ENCODE measurements at regions not wholly inside any gene's neighbourhood (a gene's known extent, or its start where the extent isn't known, plus 50 kb on each side); places are given as distances from the start of the nearest gene placed in this dataset.

GRCh38 chr22:48651036-48651890 lies 1176.4 kb downstream of the BRD1 start:
- Histone ChIP-seq H3K36me3 (ENCODE audit: control insufficient read depth in 2 of 2, insufficient read depth in 2 of 2, low read length in 2 of 2) (no peaks in the 10 kb centered on the region), H3K4me3 (ENCODE audit: low read length in 2 of 2) (no peak overlapping the region), H3K9ac (ENCODE audit: low read length in 2 of 2) (no peak overlapping the region), H3K27ac (ENCODE audit: low read length) (no peak overlapping the region), H3K27me3 (ENCODE audit: control insufficient read depth in 1 of 2, insufficient read depth in 2 of 2, low read length in 2 of 2) (no peaks in the 10 kb centered on the region), H3K9me3 (ENCODE audit: control insufficient read depth in 2 of 2, low read length in 2 of 2) (peaks cover 0 to 4% of the 10 kb centered on the region in 2 donors), H3K4me1 (ENCODE audit: control insufficient read depth, insufficient read depth, low read length) (no peaks in the 10 kb centered on the region)

- Histone ChIP-seq H3K4me1 (ENCODE audit: control insufficient read depth, insufficient read depth, low read length) (no peaks in the 10 kb centered on the region), H3K9ac (ENCODE audit: low read length in 2 of 2) (no peak overlapping the region), H3K4me3 (ENCODE audit: low read length in 2 of 2) (no peak overlapping the region), H3K27me3 (ENCODE audit: control insufficient read depth in 1 of 2, insufficient read depth in 2 of 2, low read length in 2 of 2) (no peaks in the 10 kb centered on the region), H3K9me3 (ENCODE audit: control insufficient read depth in 2 of 2, low read length in 2 of 2) (peaks cover 0 to 4% of the 10 kb centered on the region in 2 donors), H3K36me3 (ENCODE audit: control insufficient read depth in 2 of 2, insufficient read depth in 2 of 2, low read length in 2 of 2) (no peaks in the 10 kb centered on the region), H3K27ac (ENCODE audit: low read length) (no peak overlapping the region)
Observed at GRCh38 chr22:48650323-48651035, 1177.2 kb downstream of the BRD1 start.

GRCh38 chr22:48649466-48649865 lies 1178.2 kb downstream of the BRD1 start:
- no peak overlapping the region for H3K4me3 ChIP-seq (ENCODE audit: low read length in 2 of 2)
- H3K27ac ChIP-seq (ENCODE audit: low read length), result no peak overlapping the region
- H3K4me1 ChIP-seq (ENCODE audit: control insufficient read depth, insufficient read depth, low read length), result no peaks in the 10 kb centered on the region
- H3K27me3 ChIP-seq (ENCODE audit: control insufficient read depth in 1 of 2, insufficient read depth in 2 of 2, low read length in 2 of 2), result no peaks in the 10 kb centered on the region
- H3K36me3 ChIP-seq (ENCODE audit: control insufficient read depth in 2 of 2, insufficient read depth in 2 of 2, low read length in 2 of 2), result no peaks in the 10 kb centered on the region
- H3K9me3 ChIP-seq (ENCODE audit: control insufficient read depth in 2 of 2, low read length in 2 of 2), result no peaks in the 10 kb centered on the region
- H3K9ac ChIP-seq (ENCODE audit: low read length in 2 of 2), result no peak overlapping the region

- Histone ChIP-seq H3K27me3 (ENCODE audit: control insufficient read depth in 1 of 2, insufficient read depth in 2 of 2, low read length in 2 of 2) (no peaks in the 10 kb centered on the region), H3K4me3 (ENCODE audit: low read length in 2 of 2) (no peak overlapping the region), H3K9ac (ENCODE audit: low read length in 2 of 2) (no peak overlapping the region), H3K36me3 (ENCODE audit: control insufficient read depth in 2 of 2, insufficient read depth in 2 of 2, low read length in 2 of 2) (no peaks in the 10 kb centered on the region), H3K4me1 (ENCODE audit: control insufficient read depth, insufficient read depth, low read length) (no peaks in the 10 kb centered on the region), H3K9me3 (ENCODE audit: control insufficient read depth in 2 of 2, low read length in 2 of 2) (no peaks in the 10 kb centered on the region), H3K27ac (ENCODE audit: low read length) (no peak overlapping the region)
Observed at GRCh38 chr22:48649031-48649430, 1178.6 kb downstream of the BRD1 start.

GRCh38 chr22:48647606-48648515 lies 1179.8 kb downstream of the BRD1 start:
- H3K27me3 ChIP-seq (ENCODE audit: control insufficient read depth in 1 of 2, insufficient read depth in 2 of 2, low read length in 2 of 2), result no peaks in the 10 kb centered on the region

GRCh38 chr22:48647051-48647450 lies 1180.6 kb downstream of the BRD1 start:
- Histone ChIP-seq H3K4me3 (ENCODE audit: low read length in 2 of 2) (no peak overlapping the region), H3K27ac (ENCODE audit: low read length) (no peak overlapping the region), H3K27me3 (ENCODE audit: control insufficient read depth in 1 of 2, insufficient read depth in 2 of 2, low read length in 2 of 2) (no peaks in the 10 kb centered on the region), H3K9ac (ENCODE audit: low read length in 2 of 2) (no peak overlapping the region), H3K4me1 (ENCODE audit: control insufficient read depth, insufficient read depth, low read length) (no peaks in the 10 kb centered on the region), H3K9me3 (ENCODE audit: control insufficient read depth in 2 of 2, low read length in 2 of 2) (no peaks in the 10 kb centered on the region), H3K36me3 (ENCODE audit: control insufficient read depth in 2 of 2, insufficient read depth in 2 of 2, low read length in 2 of 2) (no peaks in the 10 kb centered on the region)

More at GRCh38 chr22:48647606-48648515, 1179.8 kb downstream of the BRD1 start:
- Histone ChIP-seq H3K9me3 (ENCODE audit: control insufficient read depth in 2 of 2, low read length in 2 of 2) (no peaks in the 10 kb centered on the region), H3K4me3 (ENCODE audit: low read length in 2 of 2) (no peak overlapping the region), H3K36me3 (ENCODE audit: control insufficient read depth in 2 of 2, insufficient read depth in 2 of 2, low read length in 2 of 2) (no peaks in the 10 kb centered on the region), H3K4me1 (ENCODE audit: control insufficient read depth, insufficient read depth, low read length) (no peaks in the 10 kb centered on the region), H3K27ac (ENCODE audit: low read length) (no peak overlapping the region), H3K9ac (ENCODE audit: low read length in 2 of 2) (no peak overlapping the region)

GRCh38 chr22:48646216-48646925 lies 1181.3 kb downstream of the BRD1 start:
- Histone ChIP-seq H3K9ac (ENCODE audit: low read length in 2 of 2) (no peak overlapping the region), H3K9me3 (ENCODE audit: control insufficient read depth in 2 of 2, low read length in 2 of 2) (no peaks in the 10 kb centered on the region), H3K27me3 (ENCODE audit: control insufficient read depth in 1 of 2, insufficient read depth in 2 of 2, low read length in 2 of 2) (no peaks in the 10 kb centered on the region), H3K4me1 (ENCODE audit: control insufficient read depth, insufficient read depth, low read length) (no peaks in the 10 kb centered on the region), H3K27ac (ENCODE audit: low read length) (no peak overlapping the region), H3K4me3 (ENCODE audit: low read length in 2 of 2) (no peak overlapping the region), H3K36me3 (ENCODE audit: control insufficient read depth in 2 of 2, insufficient read depth in 2 of 2, low read length in 2 of 2) (no peaks in the 10 kb centered on the region)

GRCh38 chr22:48645766-48646165 lies 1181.9 kb downstream of the BRD1 start:
- no peaks in the 10 kb centered on the region for H3K27me3 ChIP-seq (ENCODE audit: control insufficient read depth in 1 of 2, insufficient read depth in 2 of 2, low read length in 2 of 2)
- H3K4me3 ChIP-seq (ENCODE audit: low read length in 2 of 2), result no peak overlapping the region
- no peaks in the 10 kb centered on the region for H3K36me3 ChIP-seq (ENCODE audit: control insufficient read depth in 2 of 2, insufficient read depth in 2 of 2, low read length in 2 of 2)
- no peak overlapping the region for H3K27ac ChIP-seq (ENCODE audit: low read length)
- no peaks in the 10 kb centered on the region for H3K9me3 ChIP-seq (ENCODE audit: control insufficient read depth in 2 of 2, low read length in 2 of 2)
- no peak overlapping the region for H3K9ac ChIP-seq (ENCODE audit: low read length in 2 of 2)
- no peaks in the 10 kb centered on the region for H3K4me1 ChIP-seq (ENCODE audit: control insufficient read depth, insufficient read depth, low read length)

- H3K9ac ChIP-seq (ENCODE audit: low read length in 2 of 2), result no peak overlapping the region
- no peak overlapping the region for H3K4me3 ChIP-seq (ENCODE audit: low read length in 2 of 2)
- peaks cover 0 to 1% of the 10 kb centered on the region in 2 donors for H3K27me3 ChIP-seq (ENCODE audit: control insufficient read depth in 1 of 2, insufficient read depth in 2 of 2, low read length in 2 of 2)
- no peak overlapping the region for H3K27ac ChIP-seq (ENCODE audit: low read length)
- no peaks in the 10 kb centered on the region for H3K36me3 ChIP-seq (ENCODE audit: control insufficient read depth in 2 of 2, insufficient read depth in 2 of 2, low read length in 2 of 2)
- no peaks in the 10 kb centered on the region for H3K9me3 ChIP-seq (ENCODE audit: control insufficient read depth in 2 of 2, low read length in 2 of 2)
- H3K4me1 ChIP-seq (ENCODE audit: control insufficient read depth, insufficient read depth, low read length), result no peaks in the 10 kb centered on the region
Observed at GRCh38 chr22:48644997-48645396, 1182.7 kb downstream of the BRD1 start.

- H3K9me3 ChIP-seq (ENCODE audit: control insufficient read depth in 2 of 2, low read length in 2 of 2), result no peaks in the 10 kb centered on the region
- no peaks in the 10 kb centered on the region for H3K4me1 ChIP-seq (ENCODE audit: control insufficient read depth, insufficient read depth, low read length)
- peaks cover 0 to 2% of the 10 kb centered on the region in 2 donors for H3K27me3 ChIP-seq (ENCODE audit: control insufficient read depth in 1 of 2, insufficient read depth in 2 of 2, low read length in 2 of 2)
- H3K27ac ChIP-seq (ENCODE audit: low read length), result no peak overlapping the region
- H3K9ac ChIP-seq (ENCODE audit: low read length in 2 of 2), result no peak overlapping the region
- no peak overlapping the region for H3K4me3 ChIP-seq (ENCODE audit: low read length in 2 of 2)
- H3K36me3 ChIP-seq (ENCODE audit: control insufficient read depth in 2 of 2, insufficient read depth in 2 of 2, low read length in 2 of 2), result no peaks in the 10 kb centered on the region
Observed at GRCh38 chr22:48644108-48644507, 1183.6 kb downstream of the BRD1 start.

Measured in stomach smooth muscle (tissue), 2 donors.